ENCODE measurements at regions not wholly inside any gene's neighbourhood (a gene's known extent, or its start where the extent isn't known, plus 50 kb on each side); places are given as distances from the start of the nearest gene placed in this dataset.

GRCh38 chr9:86405926-86406325 lies 51.7 kb upstream of the TUT7 start:
- no peak for DNase-seq

- DNase-seq: no peak
Measured at GRCh38 chr9:86405086-86405491, 50.9 kb upstream of the TUT7 start.

Measured in midbrain (tissue), 1 donor.